Pulmonary artery endothelial cell (primary cell): ENCODE measurements at regions not wholly inside any gene's neighbourhood (a gene's known extent, or its start where the extent isn't known, plus 50 kb on each side); places are given as distances from the start of the nearest gene placed in this dataset.
A peak's percentile ranks its signal among the peaks of the same experiment; 100 is the strongest.

Experiments used
- DNase-seq: peaks from one replicate; pipeline ENCODE4 v3.0.0-alpha.2; 2011; ENCODE audit warnings: low read depth, low spot score

GRCh38 chr7:10104292-10104691 is 869.4 kb upstream of the PHF14 start:
- no peak for DNase-seq

- no peak for DNase-seq
Measured at GRCh38 chr7:10106609-10107008, 867.1 kb upstream of the PHF14 start.

- no peak for DNase-seq
Measured at GRCh38 chr7:10116511-10116910, 857.2 kb upstream of the PHF14 start.

GRCh38 chr7:10117815-10118214 is 855.9 kb upstream of the PHF14 start:
- DNase-seq, result no peak

GRCh38 chr7:10120936-10121335 is 852.7 kb upstream of the PHF14 start:
- no peak for DNase-seq

- no peak for DNase-seq
Measured at GRCh38 chr7:10121631-10122030, 852.0 kb upstream of the PHF14 start.

GRCh38 chr7:10122551-10123100 is 851.0 kb upstream of the PHF14 start:
- peak; percentile 43 for DNase-seq

GRCh38 chr7:10128748-10129147 is 844.9 kb upstream of the PHF14 start:
- DNase-seq, result no peak

GRCh38 chr7:10138087-10138854 is 835.4 kb upstream of the PHF14 start:
- no peak for DNase-seq

GRCh38 chr7:10146271-10146670 is 827.4 kb upstream of the PHF14 start:
- no peak for DNase-seq

GRCh38 chr7:10156972-10157371 is 816.7 kb upstream of the PHF14 start:
- DNase-seq, result peak; percentile 97

GRCh38 chr7:10181996-10182395 is 791.7 kb upstream of the PHF14 start:
- DNase-seq, result no peak

GRCh38 chr7:10192074-10192473 is 781.6 kb upstream of the PHF14 start:
- DNase-seq, result no peak

GRCh38 chr7:10205696-10206095 is 768.0 kb upstream of the PHF14 start:
- DNase-seq, result no peak

GRCh38 chr7:10210000-10210399 is 763.7 kb upstream of the PHF14 start:
- DNase-seq, result no peak

GRCh38 chr7:10211016-10211415 is 762.7 kb upstream of the PHF14 start:
- DNase-seq, result no peak

- DNase-seq, result no peak
Measured at GRCh38 chr7:10211861-10212260, 761.8 kb upstream of the PHF14 start.

- DNase-seq, result no peak
Measured at GRCh38 chr7:10212649-10213048, 761.0 kb upstream of the PHF14 start.

GRCh38 chr7:10216462-10216861 is 757.2 kb upstream of the PHF14 start:
- DNase-seq, result no peak

- DNase-seq, result no peak
Measured at GRCh38 chr7:10221084-10221483, 752.6 kb upstream of the PHF14 start.

- no peak for DNase-seq
Measured at GRCh38 chr7:10222976-10223375, 750.7 kb upstream of the PHF14 start.

GRCh38 chr7:10225275-10225674 is 748.4 kb upstream of the PHF14 start:
- DNase-seq, result peak; percentile 33

- DNase-seq, result peak; percentile 40
Measured at GRCh38 chr7:10237306-10237705, 736.4 kb upstream of the PHF14 start.
